Stimulated activated CD8-positive, alpha-beta memory T cell treated with anti-CD3 and anti-CD28 coated beads, Interleukin-7, amount 100 ng/mL, for 24 hours (primary cell): ENCODE measurements at regions not wholly inside any gene's neighbourhood (a gene's known extent, or its start where the extent isn't known, plus 50 kb on each side); places are given as distances from the start of the nearest gene placed in this dataset.

Source experiments
- DNase-seq: peaks from one replicate; pipeline ENCODE4 v3.0.0-alpha.2; 2020; ENCODE audit warnings: low read depth

- no peak for DNase-seq
Measured at GRCh38 chr5:105807951-105808350, 1862.8 kb downstream of the EFNA5 start.

GRCh38 chr5:105807290-105807689, 1863.4 kb downstream of the EFNA5 start:
- DNase-seq = no peak

- DNase-seq = no peak
Measured at GRCh38 chr5:105806596-105806995, 1864.1 kb downstream of the EFNA5 start.

- DNase-seq = no peak
Measured at GRCh38 chr5:105803431-105803830, 1867.3 kb downstream of the EFNA5 start.

- no peak for DNase-seq
Measured at GRCh38 chr5:105794578-105794977, 1876.2 kb downstream of the EFNA5 start.

- DNase-seq = no peak
Measured at GRCh38 chr5:105789246-105789645, 1881.5 kb downstream of the EFNA5 start.

GRCh38 chr5:105783811-105784210, 1886.9 kb downstream of the EFNA5 start:
- no peak for DNase-seq

GRCh38 chr5:105782501-105782900, 1888.2 kb downstream of the EFNA5 start:
- DNase-seq = no peak

GRCh38 chr5:105773241-105773640, 1897.5 kb downstream of the EFNA5 start:
- no peak for DNase-seq

- no peak for DNase-seq
Measured at GRCh38 chr5:105767267-105767666, 1903.5 kb downstream of the EFNA5 start.

GRCh38 chr5:105762728-105763127, 1908.0 kb downstream of the EFNA5 start:
- DNase-seq = no peak

- no peak for DNase-seq
Measured at GRCh38 chr5:105754056-105754455, 1916.7 kb downstream of the EFNA5 start.

- no peak for DNase-seq
Measured at GRCh38 chr5:105752801-105753200, 1917.9 kb downstream of the EFNA5 start.

- no peak for DNase-seq
Measured at GRCh38 chr5:105751908-105752307, 1918.8 kb downstream of the EFNA5 start.

GRCh38 chr5:105745111-105745510, 1925.6 kb downstream of the EFNA5 start:
- no peak for DNase-seq

GRCh38 chr5:105740242-105740641, 1930.5 kb downstream of the EFNA5 start:
- DNase-seq = no peak

GRCh38 chr5:105739732-105740131, 1931.0 kb downstream of the EFNA5 start:
- no peak for DNase-seq

GRCh38 chr5:105735704-105736103, 1935.0 kb downstream of the EFNA5 start:
- DNase-seq = no peak

GRCh38 chr5:105730982-105731381, 1939.8 kb downstream of the EFNA5 start:
- no peak for DNase-seq

GRCh38 chr5:105726093-105726492, 1944.6 kb downstream of the EFNA5 start:
- DNase-seq = no peak

- DNase-seq = no peak
Measured at GRCh38 chr5:105708442-105708841, 1962.3 kb downstream of the EFNA5 start.

GRCh38 chr5:105702323-105702722, 1968.4 kb downstream of the EFNA5 start:
- DNase-seq = no peak

- DNase-seq = no peak
Measured at GRCh38 chr5:105696440-105696839, 1974.3 kb downstream of the EFNA5 start.

- no peak for DNase-seq
Measured at GRCh38 chr5:105695941-105696340, 1974.8 kb downstream of the EFNA5 start.

- DNase-seq = no peak
Measured at GRCh38 chr5:105689596-105689995, 1981.1 kb downstream of the EFNA5 start.
